ENCODE measurements at regions not wholly inside any gene's neighbourhood (a gene's known extent, or its start where the extent isn't known, plus 50 kb on each side); places are given as distances from the start of the nearest gene placed in this dataset.
"Not testable (repeated sequence)": the region's sequence is repeated elsewhere in the genome, so short reads cannot be mapped to it uniquely, and the experiment has no call there.

DNA sequence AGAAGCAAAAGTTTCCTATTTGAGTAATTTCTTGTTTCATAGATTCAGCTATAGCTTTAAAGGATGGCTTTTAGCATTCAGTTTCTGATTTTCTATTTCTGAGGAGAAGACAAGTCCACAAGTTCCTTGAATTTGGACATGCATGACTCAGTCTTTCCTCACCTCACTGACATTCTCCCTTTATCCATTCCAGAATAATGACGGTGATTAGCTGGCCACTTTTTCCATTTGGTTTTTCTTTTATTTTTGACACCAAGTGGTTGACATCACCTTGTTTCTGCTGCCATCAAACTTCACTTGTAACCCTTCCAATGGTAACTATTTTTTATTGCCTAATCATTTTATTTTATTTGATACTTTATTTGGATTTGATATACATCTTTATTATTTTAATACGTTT is 404.4 kb upstream of the KCNMB2 start:
- no peak for DNase-seq

- DNase-seq = peak in 1 of 51 donors; percentile 2
These were observed 399.0 kb upstream of the KCNMB2 start for GRCh38 chr3:178137206-178137605.

GRCh38 chr3:178137831-178138230 is 398.4 kb upstream of the KCNMB2 start:
- no peak for DNase-seq

- DNase-seq = no peak
These were observed 397.1 kb upstream of the KCNMB2 start for GRCh38 chr3:178139116-178139515.

- no peak for DNase-seq
These were observed 395.5 kb upstream of the KCNMB2 start for GRCh38 chr3:178140531-178141304.

GRCh38 chr3:178141305-178141684 is 394.9 kb upstream of the KCNMB2 start:
- DNase-seq = not testable (repeated sequence)

DNA sequence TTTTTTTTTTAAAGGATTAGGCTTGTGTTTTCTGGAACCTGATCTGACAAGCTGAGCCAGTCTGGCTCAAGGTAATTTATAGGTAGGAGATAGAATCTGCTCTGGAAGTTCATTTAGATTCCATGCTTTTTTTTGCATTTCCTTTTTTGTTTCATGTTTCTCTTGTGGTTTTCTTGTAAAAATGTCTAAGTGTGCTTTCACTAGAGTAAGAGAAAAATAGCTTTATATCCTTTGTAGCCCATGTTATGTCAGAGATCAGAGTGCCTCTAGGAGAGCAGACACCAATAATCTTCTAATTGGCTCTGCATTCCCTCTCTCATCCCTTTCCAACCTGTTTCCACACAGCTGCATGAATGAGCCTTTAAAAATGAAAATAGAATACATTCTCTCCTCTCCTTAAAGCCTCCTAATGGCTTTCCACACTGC is 389.8 kb upstream of the KCNMB2 start:
- no peak for DNase-seq

- DNase-seq = no peak
These were observed 389.2 kb upstream of the KCNMB2 start for GRCh38 chr3:178147001-178147400.

GRCh38 chr3:178152031-178152806 is 384.0 kb upstream of the KCNMB2 start:
- peak in 2 of 51 donors; percentile 1 to 8 for DNase-seq

DNA sequence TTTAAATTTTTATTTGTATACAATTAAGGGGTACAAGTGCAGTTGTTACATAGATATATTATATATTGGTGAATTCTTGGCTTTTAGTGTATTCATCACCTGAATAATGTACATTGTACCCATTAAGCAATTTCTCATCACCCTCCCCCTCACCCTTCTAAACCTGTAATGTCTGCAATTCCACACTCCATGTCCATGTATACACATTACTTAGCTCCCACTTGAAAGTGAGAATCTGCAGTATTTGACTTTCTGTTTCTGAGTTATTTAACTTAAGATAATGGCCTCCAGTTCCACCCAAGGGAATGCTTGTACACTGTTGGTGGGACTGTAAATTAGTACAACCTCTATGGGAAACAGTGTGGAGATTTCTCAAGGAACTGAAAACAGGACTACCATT is 383.2 kb upstream of the KCNMB2 start:
- no peak for DNase-seq

DNA sequence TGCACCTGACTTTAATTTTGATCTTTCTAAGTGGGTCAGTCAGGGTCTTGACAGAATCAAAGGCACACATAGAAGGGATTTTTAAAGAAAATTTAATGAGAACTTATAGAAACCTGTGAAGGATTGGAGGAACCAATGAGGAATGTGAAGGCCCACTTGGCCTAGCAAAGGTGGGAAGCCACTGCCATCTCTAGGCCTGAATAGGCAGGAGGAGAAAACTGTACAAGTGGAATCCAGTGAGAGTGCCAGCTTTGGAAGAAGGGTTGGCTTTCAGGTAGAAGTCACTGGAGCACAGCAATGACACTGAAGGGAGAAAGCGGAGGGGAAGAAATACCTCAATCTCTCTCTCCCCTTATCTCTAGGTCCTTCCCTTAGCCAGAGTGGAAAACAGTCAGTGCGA is 380.7 kb upstream of the KCNMB2 start:
- no peak for DNase-seq

- no peak for DNase-seq
These were observed 379.9 kb upstream of the KCNMB2 start for GRCh38 chr3:178156301-178156700.

DNA sequence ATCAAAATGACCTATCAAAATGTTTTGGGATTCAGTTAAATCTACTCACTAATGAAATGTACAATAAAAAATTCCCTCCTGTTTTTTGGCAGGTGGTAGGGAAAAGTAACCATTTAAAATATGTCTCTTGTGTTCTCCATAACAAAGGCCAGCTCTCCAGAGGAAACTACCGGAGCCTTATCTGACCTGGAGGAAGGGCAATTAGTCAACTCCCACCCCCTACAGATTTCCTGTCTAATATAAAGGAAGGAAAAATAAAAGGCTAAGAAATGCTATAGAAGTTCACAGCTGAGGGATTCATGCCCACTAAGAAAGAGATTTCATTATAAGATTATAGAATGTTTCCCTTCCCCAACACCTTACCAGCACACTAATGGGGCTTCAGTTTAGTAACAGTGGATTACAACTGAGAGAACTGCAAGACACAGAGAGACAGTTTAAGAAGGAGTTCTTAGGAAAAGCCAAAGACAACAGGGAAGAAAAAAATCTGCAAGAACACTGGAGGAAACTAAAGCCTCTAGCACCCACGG is 376.5 kb upstream of the KCNMB2 start:
- no peak for DNase-seq

DNA sequence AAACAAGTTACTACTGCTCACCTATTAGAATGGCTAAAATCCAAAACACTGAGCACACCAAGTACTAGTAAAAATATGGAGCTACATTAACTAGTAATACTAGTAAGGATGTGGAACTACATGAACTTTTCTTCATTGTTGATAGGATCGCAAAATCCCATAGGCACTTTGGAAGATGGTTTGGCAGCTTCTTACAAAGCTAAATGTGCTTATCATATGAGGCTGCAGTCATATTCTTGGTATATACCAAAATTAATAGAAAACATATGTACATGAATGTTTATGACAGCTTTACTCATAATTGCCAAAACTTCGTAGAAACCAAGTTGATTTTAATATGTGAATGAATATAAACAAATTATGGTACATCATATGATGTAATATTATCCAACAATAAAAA is 366.8 kb upstream of the KCNMB2 start:
- no peak for DNase-seq

DNA sequence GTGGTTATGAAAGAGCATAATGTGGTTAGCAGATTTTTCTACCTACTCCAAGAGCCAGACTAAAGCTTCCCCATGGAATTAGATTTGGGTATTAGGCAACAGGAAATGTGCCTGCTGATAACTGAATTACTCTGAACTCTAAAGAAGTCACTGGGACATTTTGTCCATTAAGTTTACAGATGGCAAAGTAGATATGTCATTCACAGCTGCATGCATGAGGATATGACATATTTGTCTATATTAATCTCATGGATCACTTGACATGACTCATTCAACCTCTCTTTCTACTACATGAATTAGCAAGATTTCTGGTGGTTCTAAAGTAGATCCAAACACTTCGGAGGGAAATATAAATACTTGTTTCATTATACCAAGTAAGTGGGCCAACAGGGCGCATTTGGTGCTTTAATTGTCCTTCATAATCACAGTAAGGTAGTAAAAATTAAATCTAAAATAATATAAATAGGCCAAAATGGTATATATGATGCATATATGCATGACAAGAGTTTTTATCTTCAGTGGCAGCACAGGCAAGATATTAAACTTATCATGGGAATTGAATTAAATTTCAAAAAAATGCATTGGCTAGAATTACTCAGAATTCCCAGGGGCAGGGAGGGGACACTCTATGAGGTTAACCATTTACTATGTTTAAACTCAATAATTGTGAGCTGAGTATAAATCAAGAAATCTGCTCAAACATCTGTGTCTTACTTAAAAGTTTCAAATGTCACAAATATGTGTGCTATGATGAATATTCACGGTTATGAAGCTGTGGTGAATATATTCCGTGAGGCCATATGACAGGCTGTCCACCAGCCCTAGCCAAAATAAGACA is 365.3 kb upstream of the KCNMB2 start:
- DNase-seq = no peak

DNA sequence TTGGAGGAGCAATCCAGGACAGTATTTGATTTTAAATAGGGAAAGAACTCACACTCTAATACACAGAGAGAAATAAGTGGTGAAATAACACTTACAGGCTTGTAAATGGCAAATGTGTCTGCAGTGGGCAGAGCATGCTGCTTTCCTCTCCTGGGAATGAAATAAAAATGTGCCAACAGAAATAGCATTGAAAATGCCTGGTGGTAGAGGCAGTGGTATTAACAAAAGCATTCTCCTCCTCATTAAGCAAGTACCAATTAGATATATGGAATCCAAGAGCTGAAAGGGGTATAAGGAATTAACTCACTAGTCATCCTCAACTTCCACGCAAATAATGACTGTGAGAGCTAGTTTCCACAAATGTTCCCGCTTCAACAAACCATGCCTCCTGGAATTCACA is 364.1 kb upstream of the KCNMB2 start:
- no peak for DNase-seq

DNA sequence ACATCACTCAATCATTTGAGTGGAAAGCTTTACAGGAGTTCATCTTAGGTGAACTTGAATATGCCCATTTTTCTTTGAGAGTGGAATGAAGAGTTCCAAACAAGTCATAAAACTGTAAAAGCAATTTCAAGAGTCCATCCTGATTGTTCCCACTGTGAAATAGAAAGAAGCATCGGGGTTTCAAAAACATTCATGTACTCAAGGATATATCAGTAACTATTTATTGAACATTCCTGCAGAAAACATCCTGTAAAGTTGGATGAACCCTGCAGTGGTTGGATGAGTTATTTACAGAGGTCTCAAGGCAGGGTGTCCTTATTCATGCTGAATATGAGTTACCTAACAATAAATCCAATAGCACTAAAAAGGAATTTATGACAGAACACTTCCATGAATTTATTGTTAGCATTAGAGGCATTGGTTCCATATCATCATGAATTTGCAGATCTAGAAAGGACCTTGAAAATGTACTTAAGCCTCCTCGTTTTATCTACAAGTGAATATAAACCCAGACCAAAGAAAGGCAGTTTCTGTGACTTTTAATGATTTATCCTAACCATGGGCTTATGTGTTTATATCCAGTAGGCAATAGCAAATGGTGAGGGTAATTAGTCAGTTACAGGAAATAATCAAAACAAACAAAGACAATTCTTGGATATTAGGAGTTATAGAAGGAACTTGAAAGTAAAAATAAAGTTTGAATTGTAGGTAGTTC is 361.9 kb upstream of the KCNMB2 start:
- no peak for DNase-seq

DNA sequence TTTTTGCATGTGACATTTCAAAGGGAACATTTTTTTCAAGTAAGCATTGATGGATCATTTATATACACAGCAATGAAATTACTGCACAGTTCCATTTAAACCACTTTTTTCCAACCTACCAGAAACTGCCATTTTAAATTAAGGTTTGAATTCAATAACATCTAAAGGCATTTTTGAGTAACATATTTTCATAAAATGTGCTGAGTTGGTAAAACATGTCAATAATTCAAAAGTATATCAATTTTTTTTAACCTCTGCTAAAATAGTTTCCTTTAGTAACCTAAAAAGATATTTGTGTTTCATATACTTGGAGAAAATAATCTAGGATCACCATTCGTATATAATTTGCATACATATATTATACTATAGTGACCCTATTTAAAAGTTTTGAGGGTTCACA is 355.1 kb upstream of the KCNMB2 start:
- DNase-seq = no peak

GRCh38 chr3:178181784-178182183 is 354.5 kb upstream of the KCNMB2 start:
- peak in 1 of 51 donors; percentile 28 for DNase-seq

DNA sequence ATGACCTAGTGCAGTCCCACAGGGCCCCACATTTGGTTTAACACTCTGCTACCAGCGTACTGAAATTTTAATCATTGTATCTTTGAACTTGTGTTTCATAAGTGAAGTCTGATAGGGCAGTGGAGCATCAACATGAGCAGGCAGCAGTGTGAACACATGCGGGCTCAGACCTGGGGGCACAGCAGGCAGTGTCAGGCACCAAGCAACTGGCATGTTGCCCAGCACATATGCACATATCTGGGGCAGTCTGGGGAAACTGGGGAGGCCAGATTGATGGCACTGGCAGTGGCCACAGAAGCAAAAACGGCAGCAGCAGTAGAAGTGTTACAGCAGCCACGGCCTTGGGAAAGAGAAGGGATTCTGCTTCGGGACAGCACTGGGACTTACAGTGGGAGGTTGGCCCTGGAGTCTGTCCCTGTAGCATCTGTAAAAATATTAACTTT is 353.9 kb upstream of the KCNMB2 start:
- DNase-seq = peak in 27 of 51 donors; percentile 1 to 48 (median 8)

- DNase-seq = no peak
These were observed 351.4 kb upstream of the KCNMB2 start for GRCh38 chr3:178184833-178185232.

Measured in hypothalamus (tissue), 51 donors.